AG09319 (cell line): ENCODE measurements at regions not wholly inside any gene's neighbourhood (a gene's known extent, or its start where the extent isn't known, plus 50 kb on each side); places are given as distances from the start of the nearest gene placed in this dataset.

ENCODE experiments used
- DNase-seq: peaks from one replicate; pipeline ENCODE4 v3.0.0-alpha.2; 2010; ENCODE audit warnings: low read depth; ENCODE audit errors: extremely low read depth
- TF ChIP-seq, protein P1 (sequence below): IDR thresholded peaks from 2 replicates; pipeline ENCODE4 v1.5.1; 2011; ENCODE audit warnings: low read depth, mild to moderate bottlenecking, inconsistent platforms, low read length, moderate library complexity

DNA sequence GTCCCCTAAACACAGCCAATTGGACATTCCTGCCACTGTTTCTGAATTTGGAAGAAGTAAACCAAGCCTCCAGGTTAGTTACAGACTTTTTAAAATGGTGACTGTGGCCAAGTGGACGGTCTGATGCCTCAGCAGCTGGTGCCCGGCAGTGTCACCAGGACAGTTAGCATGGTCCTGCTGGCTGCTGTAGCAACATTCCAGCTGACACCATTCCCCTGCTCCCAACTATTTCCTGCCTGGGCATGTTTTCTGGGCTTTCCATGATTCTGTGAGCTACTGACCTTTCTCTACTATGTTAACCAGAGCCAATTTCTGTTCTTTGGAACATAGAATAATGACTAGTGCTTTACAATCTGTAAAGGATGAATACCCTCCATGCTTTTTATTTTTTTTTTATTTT, 95.0 kb downstream of the TLR5 start:
- no peak for DNase-seq
- TF ChIP-seq, protein P1, sequence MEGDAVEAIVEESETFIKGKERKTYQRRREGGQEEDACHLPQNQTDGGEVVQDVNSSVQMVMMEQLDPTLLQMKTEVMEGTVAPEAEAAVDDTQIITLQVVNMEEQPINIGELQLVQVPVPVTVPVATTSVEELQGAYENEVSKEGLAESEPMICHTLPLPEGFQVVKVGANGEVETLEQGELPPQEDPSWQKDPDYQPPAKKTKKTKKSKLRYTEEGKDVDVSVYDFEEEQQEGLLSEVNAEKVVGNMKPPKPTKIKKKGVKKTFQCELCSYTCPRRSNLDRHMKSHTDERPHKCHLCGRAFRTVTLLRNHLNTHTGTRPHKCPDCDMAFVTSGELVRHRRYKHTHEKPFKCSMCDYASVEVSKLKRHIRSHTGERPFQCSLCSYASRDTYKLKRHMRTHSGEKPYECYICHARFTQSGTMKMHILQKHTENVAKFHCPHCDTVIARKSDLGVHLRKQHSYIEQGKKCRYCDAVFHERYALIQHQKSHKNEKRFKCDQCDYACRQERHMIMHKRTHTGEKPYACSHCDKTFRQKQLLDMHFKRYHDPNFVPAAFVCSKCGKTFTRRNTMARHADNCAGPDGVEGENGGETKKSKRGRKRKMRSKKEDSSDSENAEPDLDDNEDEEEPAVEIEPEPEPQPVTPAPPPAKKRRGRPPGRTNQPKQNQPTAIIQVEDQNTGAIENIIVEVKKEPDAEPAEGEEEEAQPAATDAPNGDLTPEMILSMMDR = no peak

DNA sequence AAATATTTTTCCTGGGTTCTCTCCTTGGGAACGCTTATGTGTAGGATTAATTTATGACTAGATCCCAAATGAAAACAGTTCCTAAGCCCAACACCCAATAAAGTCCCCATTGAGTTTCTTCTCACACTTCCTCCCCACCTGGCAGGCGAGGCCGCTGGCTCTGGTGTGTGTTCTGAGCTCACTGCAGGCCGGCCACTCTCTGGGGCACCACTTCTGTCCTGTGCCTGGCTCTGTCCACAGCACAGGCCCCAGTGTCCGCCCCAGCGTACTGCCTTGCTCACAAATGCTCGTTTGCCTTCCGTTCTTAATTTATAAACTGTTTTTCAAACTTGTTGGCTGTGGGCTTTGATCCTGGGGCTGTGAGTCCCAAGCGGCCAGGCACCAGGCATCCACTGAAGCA, 90.6 kb downstream of the TLR5 start:
- TF ChIP-seq, protein P1 = no peak
- DNase-seq = no peak

DNA sequence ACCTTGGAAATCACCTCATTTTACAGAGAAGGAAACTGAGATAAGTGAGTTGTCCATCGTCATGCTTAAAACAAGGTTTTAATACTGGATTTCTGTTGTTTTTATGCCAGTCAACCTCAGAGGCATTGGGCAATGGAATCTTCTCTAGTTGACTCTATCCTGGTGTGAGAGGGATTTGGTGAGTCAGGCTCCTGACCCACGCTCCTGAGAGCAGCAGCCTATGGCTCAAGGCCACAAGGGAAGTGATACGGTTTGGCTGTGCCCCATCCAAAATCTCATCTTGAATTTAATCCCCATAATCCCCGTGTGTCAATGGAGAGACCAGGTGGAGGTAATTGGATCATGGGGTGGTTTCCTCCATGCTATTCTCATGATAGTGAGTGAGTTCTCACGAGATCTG, 90.1 kb downstream of the TLR5 start:
- DNase-seq = no peak
- TF ChIP-seq, protein P1 = no peak

DNA sequence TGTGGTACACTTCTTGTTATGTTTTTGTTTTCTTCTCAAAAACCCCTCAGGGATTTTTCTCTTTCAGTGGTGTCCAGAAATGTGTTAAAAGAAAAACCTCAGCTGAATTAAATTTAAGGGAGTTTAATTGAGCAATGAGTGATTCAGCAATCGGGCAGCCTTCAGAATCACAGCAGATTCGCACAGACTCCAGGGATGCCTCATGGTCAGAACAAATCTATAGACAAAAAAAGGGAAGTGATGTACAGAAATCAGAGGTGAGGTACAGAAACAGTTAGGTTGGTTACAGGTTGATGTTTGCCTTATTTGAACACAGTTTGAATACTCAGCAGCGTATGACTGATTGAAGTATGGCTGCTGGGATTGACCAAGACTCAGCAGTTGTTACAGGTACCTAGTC, 86.2 kb downstream of the TLR5 start:
- no peak for DNase-seq
- TF ChIP-seq, protein P1 = no peak

DNA sequence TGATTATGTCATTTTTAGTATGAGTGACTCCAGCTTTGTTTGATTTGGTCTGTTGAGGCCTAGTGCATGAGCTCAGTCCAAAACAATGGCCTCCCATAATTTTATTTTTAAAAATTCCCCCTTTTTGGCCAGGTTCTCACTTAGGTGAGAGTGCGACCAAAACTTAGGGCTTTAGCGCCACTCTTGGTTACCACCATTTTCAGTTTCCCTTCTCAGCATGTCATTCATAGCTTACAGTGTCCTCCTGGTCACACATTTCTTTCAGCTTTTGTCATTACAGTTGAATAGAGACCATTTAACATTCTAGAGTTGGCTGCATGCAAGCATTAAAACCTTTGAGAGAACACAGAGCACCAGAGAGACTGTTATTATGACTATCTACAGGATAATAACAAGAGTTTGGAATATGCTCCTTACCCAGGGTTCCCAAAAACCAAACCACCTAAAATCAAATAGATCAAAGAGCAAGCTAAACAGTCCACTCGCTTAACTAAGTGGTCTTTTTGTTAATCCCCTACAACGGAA, 85.4 kb downstream of the TLR5 start:
- DNase-seq = no peak
- TF ChIP-seq, protein P1 = no peak
